Astrocyte (in vitro differentiated cells and primary cell): ENCODE measurements at regions not wholly inside any gene's neighbourhood (a gene's known extent, or its start where the extent isn't known, plus 50 kb on each side); places are given as distances from the start of the nearest gene placed in this dataset.
A peak's percentile ranks its signal among the peaks of the same experiment; 100 is the strongest.

Source experiments
- DNase-seq: peaks from one replicate; pipeline ENCODE4 v3.0.0-alpha.2; 2010; ENCODE audit warnings: low read depth
- FAIRE-seq: peaks from 2 replicates; lab custom pipeline; 2011; peaks lifted over from hg19 to GRCh38; lab: Jason Lieb, UNC
- H2AFZ ChIP-seq: 2 replicates; pipeline ENCODE4 v1.6.0; 2012; ENCODE audit warnings: low read depth, low read length, inconsistent platforms
- H3K27ac ChIP-seq: 2 replicates; pipeline ENCODE4 v1.5.1; 2011; ENCODE audit warnings: low read depth, low read length, inconsistent platforms
- H3K27me3 ChIP-seq: 2 replicates; pipeline ENCODE4 v1.6.0; 2011; ENCODE audit warnings: low read length, inconsistent platforms; ENCODE audit not compliant: insufficient read depth
- H3K36me3 ChIP-seq: 2 replicates; pipeline ENCODE4 v1.5.1; 2011; ENCODE audit warnings: low read length, inconsistent platforms; ENCODE audit not compliant: insufficient read depth
- H3K4me1 ChIP-seq: 2 replicates; pipeline ENCODE4 v1.5.1; 2011; ENCODE audit warnings: low read length, inconsistent platforms; ENCODE audit not compliant: insufficient read depth
- H3K4me2 ChIP-seq: 2 replicates; pipeline ENCODE4 v1.6.0; 2012; ENCODE audit warnings: low read length, inconsistent platforms
- H3K4me3 ChIP-seq: 2 replicates; pipeline ENCODE4 v1.5.1; 2011; ENCODE audit warnings: low read depth, mild to moderate bottlenecking, low read length, inconsistent platforms; ENCODE audit not compliant: insufficient read depth
- H3K79me2 ChIP-seq: 2 replicates; pipeline ENCODE4 v1.6.0; 2012; ENCODE audit warnings: mild to moderate bottlenecking, low read length, inconsistent platforms; ENCODE audit not compliant: insufficient read depth
- H3K9ac ChIP-seq: 2 replicates; pipeline ENCODE4 v1.6.0; 2012; ENCODE audit warnings: mild to moderate bottlenecking, low read length, inconsistent platforms
- H3K9me3 ChIP-seq: 2 replicates; pipeline ENCODE4 v1.5.1; 2012; ENCODE audit warnings: low read depth, mild to moderate bottlenecking, low read length, inconsistent platforms; ENCODE audit not compliant: insufficient read depth
- H4K20me1 ChIP-seq: 2 replicates; pipeline ENCODE4 v1.6.0; 2012; ENCODE audit warnings: low read length, inconsistent platforms; ENCODE audit not compliant: insufficient read depth
- H3K27ac Mint-ChIP-seq: one replicate; pipeline ENCODE4 v1.8.0; 2021; ENCODE audit warnings: mild to moderate bottlenecking, mixed read lengths; ENCODE audit not compliant: unreplicated experiment
- H3K27me3 Mint-ChIP-seq: one replicate; pipeline ENCODE4 v1.8.0; 2021; ENCODE audit warnings: low read depth, mixed read lengths; ENCODE audit not compliant: unreplicated experiment
- H3K36me3 Mint-ChIP-seq: one replicate; pipeline ENCODE4 v1.8.0; 2021; ENCODE audit warnings: low read depth, mixed read lengths; ENCODE audit not compliant: unreplicated experiment
- H3K4me1 Mint-ChIP-seq: one replicate; pipeline ENCODE4 v1.8.0; 2021; ENCODE audit warnings: low read depth, mixed read lengths; ENCODE audit not compliant: unreplicated experiment
- H3K4me3 Mint-ChIP-seq: one replicate; pipeline ENCODE4 v1.8.0; 2021; ENCODE audit warnings: mild to moderate bottlenecking, moderate library complexity, mixed read lengths; ENCODE audit not compliant: unreplicated experiment
- H3K9me3 Mint-ChIP-seq: one replicate; pipeline ENCODE4 v1.8.0; 2021; ENCODE audit warnings: mild to moderate bottlenecking, mixed read lengths; ENCODE audit not compliant: unreplicated experiment
- EZH2 ChIP-seq: IDR thresholded peaks from 2 replicates; pipeline ENCODE4 v1.6.1; 2012; ENCODE audit warnings: mild to moderate bottlenecking, low read length, inconsistent platforms; ENCODE audit not compliant: insufficient read depth
- TF ChIP-seq, protein P1 (sequence below): IDR thresholded peaks from 2 replicates; pipeline ENCODE4 v1.5.1; 2011; ENCODE audit warnings: low read depth, mild to moderate bottlenecking, inconsistent platforms, low read length, moderate library complexity; ENCODE audit not compliant: insufficient read depth

DNA sequence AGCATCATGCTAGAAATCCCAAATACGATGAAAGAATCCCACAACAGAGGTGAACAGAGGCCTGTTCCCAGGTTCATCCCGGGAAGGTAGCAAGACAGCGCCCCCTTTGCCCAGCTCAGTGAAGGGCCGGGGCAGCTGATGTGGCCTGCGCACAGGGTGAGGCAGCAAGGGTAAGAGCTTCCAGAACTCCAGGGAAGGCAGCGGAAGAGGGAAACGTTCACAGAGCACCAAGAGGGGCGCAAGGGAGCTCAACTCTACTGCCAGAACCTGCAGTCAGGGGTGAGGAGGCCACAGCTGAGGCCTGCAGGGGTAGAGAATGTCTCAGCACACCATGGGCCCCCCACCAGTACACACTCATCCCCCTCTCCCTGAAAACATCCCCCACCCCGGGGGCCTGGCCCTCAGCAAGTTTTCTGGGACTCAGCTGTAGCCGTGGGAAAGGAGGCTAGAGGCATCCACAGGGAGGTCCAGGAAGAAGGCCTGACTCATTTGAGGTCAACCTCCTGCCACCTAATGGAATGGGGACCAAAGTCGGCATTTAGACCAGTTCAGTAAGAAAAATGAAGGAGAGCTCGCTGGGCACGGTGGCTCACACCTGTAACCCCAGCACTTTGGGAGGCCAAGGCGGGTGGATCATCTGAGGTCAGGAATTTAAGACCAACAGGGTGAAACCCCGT is 95.6 kb upstream of the ASAP2 start:
- TF ChIP-seq, protein P1, sequence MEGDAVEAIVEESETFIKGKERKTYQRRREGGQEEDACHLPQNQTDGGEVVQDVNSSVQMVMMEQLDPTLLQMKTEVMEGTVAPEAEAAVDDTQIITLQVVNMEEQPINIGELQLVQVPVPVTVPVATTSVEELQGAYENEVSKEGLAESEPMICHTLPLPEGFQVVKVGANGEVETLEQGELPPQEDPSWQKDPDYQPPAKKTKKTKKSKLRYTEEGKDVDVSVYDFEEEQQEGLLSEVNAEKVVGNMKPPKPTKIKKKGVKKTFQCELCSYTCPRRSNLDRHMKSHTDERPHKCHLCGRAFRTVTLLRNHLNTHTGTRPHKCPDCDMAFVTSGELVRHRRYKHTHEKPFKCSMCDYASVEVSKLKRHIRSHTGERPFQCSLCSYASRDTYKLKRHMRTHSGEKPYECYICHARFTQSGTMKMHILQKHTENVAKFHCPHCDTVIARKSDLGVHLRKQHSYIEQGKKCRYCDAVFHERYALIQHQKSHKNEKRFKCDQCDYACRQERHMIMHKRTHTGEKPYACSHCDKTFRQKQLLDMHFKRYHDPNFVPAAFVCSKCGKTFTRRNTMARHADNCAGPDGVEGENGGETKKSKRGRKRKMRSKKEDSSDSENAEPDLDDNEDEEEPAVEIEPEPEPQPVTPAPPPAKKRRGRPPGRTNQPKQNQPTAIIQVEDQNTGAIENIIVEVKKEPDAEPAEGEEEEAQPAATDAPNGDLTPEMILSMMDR, result peak; percentile 4
- no peak for TF ChIP-seq EZH2
- Mint-ChIP-seq H3K9me3 (no peaks in the 10 kb centered on the region), H3K36me3 (no peaks in the 10 kb centered on the region), H3K27me3 (peaks cover 11% of the 10 kb centered on the region), H3K4me1 (peaks cover 31% of the 10 kb centered on the region), H3K4me3 (peak overlapping the region; percentile 57), H3K27ac (peak overlapping the region; percentile 50)
- DNase-seq (peak; percentile 29), FAIRE-seq (no peak)
- Histone ChIP-seq H3K9ac (peak overlapping the region; percentile 3), H3K79me2 (no peaks in the 10 kb centered on the region), H3K9me3 (no peaks in the 10 kb centered on the region), H3K27ac (peak overlapping the region; percentile 45), H4K20me1 (no peaks in the 10 kb centered on the region), H3K4me2 (peak overlapping the region; percentile 21), H3K4me3 (no peak overlapping the region), H3K4me1 (peaks cover 30% of the 10 kb centered on the region), H2AFZ (no peak overlapping the region), H3K27me3 (no peaks in the 10 kb centered on the region), H3K36me3 (no peaks in the 10 kb centered on the region)

DNA sequence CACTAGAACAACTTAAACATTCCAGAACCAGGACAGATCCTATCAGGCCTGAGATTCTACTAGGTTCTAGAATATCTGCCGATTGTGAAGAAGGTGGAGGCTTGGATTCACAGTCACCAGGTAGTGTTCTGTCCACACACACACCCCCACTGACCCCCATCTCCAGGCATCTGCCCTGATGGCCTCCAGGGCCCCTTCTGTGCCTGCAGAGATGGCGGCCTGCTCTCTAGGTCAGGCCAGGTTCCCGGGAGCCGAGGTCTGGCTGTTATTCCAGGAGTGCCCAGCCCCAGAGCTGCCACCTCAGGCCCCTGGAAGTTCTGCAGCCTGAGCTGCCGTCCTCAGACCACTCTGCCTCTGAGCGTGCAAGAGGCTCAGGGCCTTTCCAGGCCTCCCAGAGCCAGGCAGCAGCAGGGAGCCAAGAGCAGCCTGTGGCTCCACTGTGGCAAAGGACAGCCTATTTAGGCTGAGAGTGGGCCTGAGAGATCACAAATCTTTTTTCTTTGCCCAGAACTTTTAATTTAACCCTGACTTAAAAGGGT is 96.2 kb upstream of the ASAP2 start:
- Mint-ChIP-seq H3K36me3 (no peaks in the 10 kb centered on the region), H3K27ac (peak overlapping the region; percentile 50), H3K4me1 (peaks cover 31% of the 10 kb centered on the region), H3K4me3 (no peak overlapping the region), H3K27me3 (peaks cover 11% of the 10 kb centered on the region), H3K9me3 (no peaks in the 10 kb centered on the region)
- no peaks in the 10 kb centered on the region for H3K36me3 ChIP-seq
- no peaks in the 10 kb centered on the region for H3K79me2 ChIP-seq
- DNase-seq (no peak), FAIRE-seq (no peak)
- no peak for TF ChIP-seq EZH2
- TF ChIP-seq, protein P1, result no peak
- no peak overlapping the region for H3K9ac ChIP-seq
- H3K4me1 ChIP-seq, result peaks cover 30% of the 10 kb centered on the region
- no peak overlapping the region for H2AFZ ChIP-seq
- H3K27ac ChIP-seq, result peak overlapping the region; percentile 45
- no peaks in the 10 kb centered on the region for H3K9me3 ChIP-seq
- no peak overlapping the region for H3K4me3 ChIP-seq
- no peaks in the 10 kb centered on the region for H4K20me1 ChIP-seq
- H3K27me3 ChIP-seq, result no peaks in the 10 kb centered on the region
- no peak overlapping the region for H3K4me2 ChIP-seq

DNA sequence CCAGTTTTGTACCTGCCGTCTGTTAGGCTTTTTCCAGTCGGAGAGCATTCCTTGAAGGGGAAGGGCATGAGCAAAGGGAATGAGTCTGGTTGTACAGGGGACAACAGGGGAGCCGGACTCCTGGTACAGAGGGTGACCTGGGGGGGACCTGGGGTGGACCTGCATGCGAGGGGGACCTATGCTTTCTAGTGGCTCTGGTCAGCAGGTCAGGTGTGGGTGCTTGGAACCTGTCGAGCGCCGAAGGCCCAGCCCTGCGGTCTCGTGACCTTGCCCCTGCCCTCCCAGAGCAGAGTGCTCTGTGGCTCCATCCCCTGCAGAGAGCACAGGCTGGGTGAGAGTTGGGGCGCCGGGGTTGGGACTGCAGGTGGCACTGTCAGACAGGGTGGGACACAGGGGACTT is 96.7 kb upstream of the ASAP2 start:
- no peak overlapping the region for H3K27ac Mint-ChIP-seq
- no peak for TF ChIP-seq EZH2
- TF ChIP-seq, protein P1, result no peak
- Histone ChIP-seq H3K79me2 (no peaks in the 10 kb centered on the region), H3K9me3 (no peaks in the 10 kb centered on the region), H3K27ac (no peak overlapping the region), H3K4me3 (no peak overlapping the region), H3K4me2 (no peak overlapping the region), H3K4me1 (peaks cover 30% of the 10 kb centered on the region), H3K36me3 (no peaks in the 10 kb centered on the region), H3K9ac (no peak overlapping the region), H2AFZ (no peak overlapping the region), H4K20me1 (no peaks in the 10 kb centered on the region), H3K27me3 (no peaks in the 10 kb centered on the region)
- DNase-seq (no peak), FAIRE-seq (no peak)
- no peaks in the 10 kb centered on the region for H3K36me3 Mint-ChIP-seq
- peaks cover 13% of the 10 kb centered on the region for H3K27me3 Mint-ChIP-seq
- no peaks in the 10 kb centered on the region for H3K9me3 Mint-ChIP-seq
- H3K4me1 Mint-ChIP-seq, result peaks cover 31% of the 10 kb centered on the region
- no peak overlapping the region for H3K4me3 Mint-ChIP-seq
